HG02642 (cell line): ENCODE measurements at regions not wholly inside any gene's neighbourhood (a gene's known extent, or its start where the extent isn't known, plus 50 kb on each side); places are given as distances from the start of the nearest gene placed in this dataset.

ENCODE experiments used
- ATAC-seq: cut with Tn5 transposase; IDR thresholded peaks from one replicate; pipeline ENCODE4 v1.9.1; 2021; ENCODE audit warnings: mild to moderate bottlenecking; ENCODE audit not compliant: unreplicated experiment, poor library complexity

GRCh38 chr2:71827973-71828372, 319.7 kb downstream of the CYP26B1 start:
- ATAC-seq, result no peak

DNA sequence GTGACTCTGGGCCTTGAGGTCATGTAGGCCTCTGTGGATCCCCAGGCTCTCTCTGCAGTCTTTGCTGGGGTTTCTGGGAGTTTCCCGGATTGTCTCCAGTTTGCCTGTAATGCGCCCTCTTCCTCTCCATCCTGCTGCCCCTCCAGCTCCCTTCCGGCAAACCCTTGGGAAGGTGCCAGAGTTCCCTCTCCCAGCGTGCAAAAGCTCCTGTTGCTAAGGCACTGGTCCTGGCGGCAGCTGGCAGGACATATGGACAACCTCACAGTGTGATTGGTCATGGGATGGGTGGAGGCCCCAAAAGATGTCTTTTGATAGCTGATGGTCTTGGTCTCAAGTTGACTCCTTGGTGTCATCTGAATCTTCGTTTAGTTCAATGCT, 320.1 kb downstream of the CYP26B1 start:
- ATAC-seq, result no peak

DNA sequence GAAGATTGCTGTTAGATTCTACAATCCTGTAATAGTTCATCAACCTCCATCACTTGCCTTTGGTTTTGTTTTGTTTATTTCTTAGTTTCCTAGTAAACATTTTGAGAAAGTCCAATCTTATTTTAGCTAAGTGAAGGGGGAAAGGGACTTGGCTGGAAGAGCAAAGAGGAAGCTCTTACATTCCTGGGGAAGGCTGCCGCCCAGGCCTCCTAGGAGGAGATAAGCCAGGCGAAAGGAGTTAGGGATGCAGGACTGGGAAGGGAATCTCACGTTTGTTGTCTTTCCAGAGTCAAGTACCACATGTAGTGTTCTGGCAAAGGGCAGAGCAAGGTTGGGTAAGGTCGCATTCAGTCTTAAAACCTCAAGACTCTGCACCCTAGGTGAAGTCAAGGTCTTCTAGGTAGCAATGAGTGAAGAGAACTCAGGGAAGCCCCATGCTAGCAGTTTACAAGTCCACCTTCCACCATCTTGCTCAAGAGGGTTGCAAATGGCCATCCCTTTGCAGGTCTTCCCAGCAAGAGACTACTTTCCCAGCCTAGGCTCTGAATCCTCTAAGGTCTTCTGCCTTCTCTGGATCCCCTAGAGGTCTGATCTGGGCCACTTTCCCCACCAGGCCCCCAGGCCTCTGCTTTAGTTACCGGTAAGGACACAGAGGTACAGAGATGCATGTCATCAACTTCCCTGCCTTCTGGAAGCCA, 320.7 kb downstream of the CYP26B1 start:
- ATAC-seq, result no peak

DNA sequence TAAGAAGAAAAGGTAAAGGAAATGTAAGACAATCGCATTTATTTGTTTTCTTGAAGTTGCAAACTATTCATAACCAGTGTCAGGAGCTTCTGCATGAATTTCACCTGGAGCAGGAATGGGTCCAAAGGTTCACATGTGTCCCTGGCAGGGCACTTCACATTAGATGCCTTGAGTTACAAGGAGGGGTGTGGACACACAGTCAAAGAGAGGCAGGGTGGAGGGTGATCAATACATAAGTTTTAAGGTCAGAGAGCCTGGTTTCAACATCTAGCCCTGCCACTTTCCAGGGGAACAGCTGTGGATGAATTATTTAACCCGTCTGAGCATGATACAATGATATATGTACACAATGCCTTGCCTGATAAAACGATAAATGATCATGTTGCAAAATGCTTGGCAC, 321.4 kb downstream of the CYP26B1 start:
- no peak for ATAC-seq

GRCh38 chr2:71824436-71824835, 323.2 kb downstream of the CYP26B1 start:
- ATAC-seq, result no peak

- no peak for ATAC-seq
These were observed 324.1 kb downstream of the CYP26B1 start for GRCh38 chr2:71823526-71823925.

DNA sequence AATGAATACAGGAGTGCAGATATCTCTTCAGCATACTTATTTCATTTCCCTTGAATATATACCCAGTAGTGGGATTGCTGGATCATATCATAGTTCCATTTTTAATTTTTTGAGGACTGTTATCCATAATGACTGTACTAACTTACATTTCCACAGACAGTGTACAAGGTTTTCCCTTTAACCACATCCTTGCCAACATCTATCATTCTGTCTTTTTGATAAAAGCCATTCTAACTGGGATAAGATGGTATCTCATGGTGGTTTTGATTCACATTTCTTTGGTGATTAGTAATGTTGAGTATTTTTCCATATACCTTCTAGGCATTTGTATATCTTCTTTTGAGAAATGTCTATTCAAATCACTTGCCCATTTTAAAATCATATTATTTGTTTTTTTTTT, 325.2 kb downstream of the CYP26B1 start:
- no peak for ATAC-seq

GRCh38 chr2:71821856-71822255, 325.8 kb downstream of the CYP26B1 start:
- no peak for ATAC-seq

GRCh38 chr2:71816815-71817214, 330.8 kb downstream of the CYP26B1 start:
- no peak for ATAC-seq

GRCh38 chr2:71815701-71816474, 331.8 kb downstream of the CYP26B1 start:
- ATAC-seq, result no peak

- no peak for ATAC-seq
These were observed 332.8 kb downstream of the CYP26B1 start for GRCh38 chr2:71814885-71815284.

GRCh38 chr2:71813807-71814470, 333.7 kb downstream of the CYP26B1 start:
- ATAC-seq, result no peak

- no peak for ATAC-seq
These were observed 334.3 kb downstream of the CYP26B1 start for GRCh38 chr2:71813315-71813714.

DNA sequence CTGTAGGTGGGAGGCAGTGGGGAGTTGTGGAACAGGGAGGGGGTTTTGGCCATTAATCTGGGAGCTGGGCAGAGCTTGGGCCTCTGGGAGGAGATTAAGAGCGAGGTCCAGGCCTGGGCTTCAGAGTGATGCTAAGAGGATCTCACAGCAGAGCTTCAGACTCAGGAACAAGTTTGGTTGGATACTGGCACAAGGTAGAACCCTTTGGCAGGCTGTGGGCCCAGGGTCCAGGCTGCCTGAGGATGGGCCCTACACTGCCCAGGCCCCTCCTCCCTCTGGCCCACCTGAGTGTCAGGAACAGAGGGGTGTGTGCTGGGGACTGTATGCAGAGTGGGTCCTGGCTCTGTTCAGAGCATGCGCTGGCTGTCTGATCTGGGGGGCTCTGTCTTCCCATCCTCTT, 334.9 kb downstream of the CYP26B1 start:
- ATAC-seq, result no peak

DNA sequence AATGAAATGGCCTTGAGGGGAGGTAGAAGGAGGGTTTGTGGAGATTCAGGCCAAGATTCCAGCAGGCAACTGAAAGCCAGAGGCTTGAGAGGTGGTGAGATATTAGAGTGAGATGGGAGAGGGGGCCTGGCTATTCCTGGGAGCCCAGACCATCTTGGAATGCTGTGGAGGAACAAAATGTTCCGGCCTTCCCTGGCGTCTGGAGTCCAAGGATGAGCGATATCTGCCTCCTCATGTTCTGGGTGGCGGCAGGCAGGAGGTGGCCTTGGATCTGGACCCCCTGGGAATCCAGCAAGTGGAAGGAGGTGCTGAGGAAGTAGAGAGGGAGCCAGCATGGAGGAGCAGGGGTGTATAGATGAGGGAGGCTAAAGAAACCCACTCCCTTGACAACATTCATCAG, 335.9 kb downstream of the CYP26B1 start:
- no peak for ATAC-seq

GRCh38 chr2:71811157-71811556, 336.5 kb downstream of the CYP26B1 start:
- no peak for ATAC-seq

DNA sequence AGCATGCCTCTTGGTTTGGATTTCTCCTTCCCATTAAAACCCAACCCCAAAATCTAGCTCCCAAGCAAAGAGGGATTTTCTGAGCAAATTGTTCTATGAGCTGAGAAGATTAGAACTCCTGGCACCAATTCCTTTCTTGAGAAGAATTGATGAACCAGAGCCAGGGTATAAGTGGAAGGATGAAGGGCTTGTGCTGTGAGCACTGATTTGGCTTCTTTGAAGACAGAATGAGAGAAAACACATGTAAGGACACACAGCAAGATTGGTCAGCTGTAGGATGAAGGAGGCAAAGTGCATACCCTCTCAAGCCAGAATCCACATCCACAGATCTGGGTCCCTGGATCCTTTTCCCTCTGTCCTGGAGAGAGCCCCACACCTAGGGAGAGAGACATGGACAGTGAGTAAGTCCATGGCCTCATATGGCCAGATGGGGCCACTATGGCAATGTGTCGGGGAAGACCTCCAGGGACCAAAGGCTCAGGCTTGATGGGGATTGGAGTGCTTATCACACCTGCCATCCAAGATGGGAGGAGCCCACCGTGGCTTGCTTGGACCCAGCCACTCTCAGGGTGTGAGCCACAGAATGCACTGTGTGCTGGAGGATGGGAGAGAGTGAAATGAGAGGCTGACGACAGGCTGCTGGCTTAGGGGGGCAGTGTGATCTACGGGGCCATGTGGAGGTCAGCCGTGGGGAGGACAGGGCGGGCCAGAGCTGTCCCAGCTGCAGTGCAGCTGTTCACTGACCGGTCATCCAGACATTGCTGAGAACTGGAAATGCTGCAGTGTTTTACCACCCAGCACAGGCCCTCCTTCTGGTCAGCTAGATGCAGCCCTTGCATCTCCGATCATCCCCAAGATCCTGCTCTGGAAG, 339.8 kb downstream of the CYP26B1 start:
- ATAC-seq, result no peak

DNA sequence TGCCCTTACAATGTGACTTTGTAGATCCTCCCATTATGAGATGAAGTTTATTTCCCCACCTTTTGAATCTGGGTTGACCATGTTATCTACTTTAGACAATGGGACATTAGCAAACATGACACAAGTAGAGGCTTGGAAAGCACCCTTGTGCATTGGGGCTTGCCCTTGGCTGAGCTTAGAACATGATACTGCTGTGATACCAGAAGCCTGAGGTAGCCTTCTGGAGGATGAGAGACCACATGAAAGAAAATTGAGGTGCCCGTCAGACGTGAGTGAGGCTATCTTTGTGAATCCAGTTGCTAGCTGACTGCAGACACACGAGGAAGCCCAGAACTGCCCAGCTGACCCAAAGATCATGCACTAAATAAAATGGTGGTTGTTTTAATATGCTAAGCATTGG, 341.2 kb downstream of the CYP26B1 start:
- ATAC-seq, result no peak

- no peak for ATAC-seq
These were observed 343.3 kb downstream of the CYP26B1 start for GRCh38 chr2:71804281-71804751.

DNA sequence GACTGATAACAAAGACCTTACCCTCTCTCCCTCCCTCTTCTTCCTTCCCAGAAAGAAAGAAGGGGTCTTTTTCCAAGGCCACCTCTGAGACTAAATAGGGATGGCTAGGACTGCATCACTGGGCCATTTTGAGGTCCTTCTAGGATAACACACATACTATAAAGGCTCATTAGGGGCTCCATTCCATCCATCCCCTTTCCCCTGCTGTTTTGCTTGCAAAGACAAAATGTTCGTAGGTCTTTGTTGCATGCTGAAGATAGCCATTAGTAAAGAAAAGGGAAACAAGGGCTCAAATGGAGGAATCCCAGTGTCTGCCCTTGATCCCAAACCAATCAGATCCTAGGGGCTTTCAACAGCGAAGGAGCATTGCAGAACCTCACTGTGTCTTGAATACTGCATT, 344.3 kb downstream of the CYP26B1 start:
- ATAC-seq, result no peak
